H1 (cell line): ENCODE measurements at regions not wholly inside any gene's neighbourhood (a gene's known extent, or its start where the extent isn't known, plus 50 kb on each side); places are given as distances from the start of the nearest gene placed in this dataset.

Experiments
- CTCF ChIA-PET: fragments of 300-600 bp; sonication (Branson Sonifier 250); formaldehyde crosslinking; loops from one replicate; lab custom pipeline; 2021; ENCODE audit not compliant: partially characterized antibody; lab: Charles Lee
- POLR2A ChIA-PET: fragments of 300-600 bp; sonication (Branson Sonifier 250); formaldehyde crosslinking; loops from one replicate; lab custom pipeline; 2021; ENCODE audit warnings: inconsistent platforms; ENCODE audit not compliant: partially characterized antibody; lab: Charles Lee
- DNase-seq, 2 experiments: peaks; one replicate each; pipeline versions ENCODE4 v3.0.0 to v3.0.0-alpha.2; 2010 to 2022; ENCODE audit warnings: low spot score in 2 of 2, low read depth in 1 of 2, mixed read lengths in 1 of 2
- FAIRE-seq: peaks from 2 replicates; lab custom pipeline; 2011; peaks lifted over from hg19 to GRCh38; lab: Jason Lieb, UNC
- H2AFZ ChIP-seq: 2 replicates; pipeline ENCODE4 v1.8.1; 2012; ENCODE audit warnings: low read length, inconsistent platforms
- H2AK5ac ChIP-seq: 2 replicates; pipeline ENCODE4 v1.6.1; 2013; ENCODE audit warnings: low read depth, low read length
- H2BK120ac ChIP-seq: replicated peaks from 2 replicates; pipeline ENCODE3; 2013; ENCODE audit warnings: low read depth, low read length, inconsistent platforms
- H2BK12ac ChIP-seq: 2 replicates; pipeline ENCODE4 v1.6.1; 2013; ENCODE audit warnings: low read depth, low read length
- H2BK15ac ChIP-seq: 2 replicates; pipeline ENCODE4 v1.6.1; 2013; ENCODE audit warnings: low read length
- H2BK20ac ChIP-seq: 2 replicates; pipeline ENCODE4 v1.6.1; 2013; ENCODE audit warnings: low read length
- H2BK5ac ChIP-seq: 2 replicates; pipeline ENCODE4 v1.6.1; 2013; ENCODE audit warnings: low read depth, low read length
- H3K14ac ChIP-seq: 2 replicates; pipeline ENCODE4 v1.6.1; 2013; ENCODE audit warnings: inconsistent platforms; ENCODE audit not compliant: insufficient read length
- H3K18ac ChIP-seq: 2 replicates; pipeline ENCODE4 v1.6.1; 2013; ENCODE audit warnings: low read length; ENCODE audit errors: extremely low read depth
- H3K23ac ChIP-seq: 2 replicates; pipeline ENCODE4 v1.6.1; 2013; ENCODE audit warnings: inconsistent platforms; ENCODE audit not compliant: insufficient read length
- H3K23me2 ChIP-seq: 2 replicates; pipeline ENCODE4 v1.6.1; 2013; ENCODE audit warnings: low read depth, low read length
- H3K27ac ChIP-seq: 2 replicates; pipeline ENCODE4 v1.6.1; 2011; ENCODE audit warnings: low read depth, low read length, inconsistent platforms
- H3K27me3 ChIP-seq, 4 experiments: replicated peaks in 1 of 4; 1 replicate in 1 of 4; 2 replicates in 3 of 4; pipeline versions ENCODE4 v1.6.1 to v1.8.1; 2011 to 2013; ENCODE audit warnings: low read length in 3 of 4, mild to moderate bottlenecking in 3 of 4, inconsistent platforms in 2 of 4, mixed read lengths in 2 of 4, moderate library complexity in 1 of 4; ENCODE audit not compliant: control insufficient read depth in 3 of 4, insufficient read depth in 3 of 4; ENCODE audit errors: extremely low read depth in 1 of 4
- H3K36me3 ChIP-seq, 4 experiments: 2 replicates each; pipeline versions ENCODE4 v1.6.1 to v1.8.1; 2011 to 2013; ENCODE audit warnings: mild to moderate bottlenecking in 4 of 4, low read length in 3 of 4, moderate library complexity in 2 of 4, control low read depth in 1 of 4, inconsistent platforms in 1 of 4; ENCODE audit not compliant: insufficient read depth in 4 of 4, control insufficient read depth in 2 of 4
- H3K4ac ChIP-seq: replicated peaks from 2 replicates; pipeline ENCODE3; 2013; ENCODE audit warnings: low read length, low read depth, mixed read lengths, inconsistent platforms; ENCODE audit not compliant: insufficient read length
- H3K4me1 ChIP-seq, 4 experiments: replicated peaks in 1 of 4; 1 replicate in 1 of 4; 2 replicates in 3 of 4; pipeline versions ENCODE4 v1.6.1 to v1.8.1; 2011 to 2013; ENCODE audit warnings: low read length in 3 of 4, inconsistent platforms in 2 of 4, mixed read lengths in 1 of 4; ENCODE audit not compliant: insufficient read depth in 4 of 4, control insufficient read depth in 3 of 4
- H3K4me2 ChIP-seq, 2 experiments: 2 replicates each; pipeline versions ENCODE4 v1.6.1 to v1.8.1; 2011 to 2013; ENCODE audit warnings: low read depth in 2 of 2, low read length in 2 of 2, control low read depth in 1 of 2, inconsistent platforms in 1 of 2, mild to moderate bottlenecking in 1 of 2; ENCODE audit not compliant: insufficient read depth in 1 of 2
- H3K4me3 ChIP-seq, 4 experiments: fragments of 200-600, 300-600 bp in 1 of 4; sonication (generic), shearing (Covaris generic), sonication (Bioruptor Twin) in 1 of 4; 2 replicates each; pipeline versions ENCODE4 v1.5.1 to v1.8.1; 2011 to 2016; ENCODE audit warnings: low read length in 4 of 4, low read depth in 3 of 4, control low read depth in 2 of 4, inconsistent platforms in 2 of 4, mild to moderate bottlenecking in 2 of 4, mixed read lengths in 1 of 4, moderate library complexity in 1 of 4; ENCODE audit not compliant: insufficient read depth in 2 of 4; ENCODE audit errors: extremely low read depth in 1 of 4
- H3K56ac ChIP-seq: replicated peaks from 2 replicates; pipeline ENCODE3; 2013; ENCODE audit warnings: low read depth, mild to moderate bottlenecking, mixed read lengths, low read length, inconsistent platforms; ENCODE audit not compliant: insufficient read length
- H3K79me1 ChIP-seq: 2 replicates; pipeline ENCODE4 v1.6.1; 2013; ENCODE audit warnings: low read depth, low read length, control low read depth
- H3K79me2 ChIP-seq, 2 experiments: 2 replicates each; pipeline versions ENCODE4 v1.6.1 to v1.8.1; 2012 to 2013; ENCODE audit warnings: low read length in 2 of 2, mild to moderate bottlenecking in 2 of 2, inconsistent platforms in 1 of 2; ENCODE audit not compliant: insufficient read depth in 2 of 2, control insufficient read depth in 1 of 2
- H3K9ac ChIP-seq, 4 experiments: replicated peaks in 1 of 4; 1 replicate in 1 of 4; 2 replicates in 3 of 4; pipeline versions ENCODE4 v1.6.1 to v1.8.1; 2011 to 2013; ENCODE audit warnings: low read depth in 3 of 4, low read length in 3 of 4, control low read depth in 2 of 4, mild to moderate bottlenecking in 2 of 4, moderate library complexity in 2 of 4, inconsistent platforms in 1 of 4; ENCODE audit errors: extremely low read depth in 1 of 4
- H3K9me3 ChIP-seq, 2 experiments: 2 replicates each; pipeline versions ENCODE4 v1.6.1 to v1.8.1; 2012 to 2013; ENCODE audit warnings: mild to moderate bottlenecking in 2 of 2, moderate library complexity in 2 of 2, control low read depth in 1 of 2, inconsistent platforms in 1 of 2, low read depth in 1 of 2, low read length in 1 of 2, mixed read lengths in 1 of 2; ENCODE audit not compliant: insufficient read depth in 2 of 2
- H4K20me1 ChIP-seq, 2 experiments: replicated peaks in 1 of 2; 2 replicates each; pipeline versions ENCODE3 to v1.8.1; 2011 to 2013; ENCODE audit warnings: inconsistent platforms in 2 of 2, low read length in 2 of 2, mild to moderate bottlenecking in 1 of 2; ENCODE audit not compliant: insufficient read depth in 2 of 2, control insufficient read depth in 1 of 2
- H4K5ac ChIP-seq: 2 replicates; pipeline ENCODE4 v1.6.1; 2013; ENCODE audit warnings: low read length, low read depth, mixed read lengths, inconsistent platforms; ENCODE audit not compliant: insufficient read length
- H4K8ac ChIP-seq: 2 replicates; pipeline ENCODE4 v1.8.0; 2013; ENCODE audit warnings: mild to moderate bottlenecking, moderate library complexity, low read length, inconsistent platforms; ENCODE audit not compliant: insufficient read depth; ENCODE audit errors: extremely low read depth
- H4K91ac ChIP-seq: replicated peaks from 2 replicates; pipeline ENCODE3; 2013; ENCODE audit warnings: low read length, mixed read lengths, inconsistent platforms; ENCODE audit not compliant: insufficient read length
- ASH2L ChIP-seq: fragments of 200-600, 300-600 bp; sonication (generic); IDR thresholded peaks from one replicate; pipeline ENCODE4 v1.7.1; 2017; ENCODE audit warnings: low read length
- BACH1 ChIP-seq: IDR thresholded peaks from 2 replicates; pipeline ENCODE4 v1.6.1; 2012; ENCODE audit warnings: low read length, improper control_type of control experiment
- GABPA ChIP-seq: IDR thresholded peaks from 2 replicates; pipeline ENCODE4 v1.6.1; 2011; ENCODE audit warnings: mild to moderate bottlenecking, low read length, moderate library complexity, borderline replicate concordance; ENCODE audit not compliant: insufficient read depth
- GTF2F1 ChIP-seq: IDR thresholded peaks from 2 replicates; pipeline ENCODE4 v1.6.1; 2012; ENCODE audit warnings: low read depth, low read length, improper control_type of control experiment, borderline replicate concordance
- HDAC2 ChIP-seq, 2 experiments: fragments of 300-600 bp in 1 of 2; sonication (generic) in 1 of 2; IDR thresholded peaks; 2 replicates each; pipeline ENCODE4 v1.6.1; 2011 to 2012; ENCODE audit warnings: low read depth in 2 of 2, low read length in 2 of 2, mild to moderate bottlenecking in 2 of 2, moderate library complexity in 2 of 2, borderline replicate concordance in 1 of 2, inconsistent platforms in 1 of 2
- JUN ChIP-seq: IDR thresholded peaks from 2 replicates; pipeline ENCODE4 v1.6.1; 2011; ENCODE audit warnings: low read depth, mild to moderate bottlenecking, improper control_type of control experiment, low read length
- JUND ChIP-seq: IDR thresholded peaks from 2 replicates; pipeline ENCODE4 v1.6.1; 2011; ENCODE audit warnings: mild to moderate bottlenecking, improper control_type of control experiment, low read length
- POU5F1 ChIP-seq: IDR thresholded peaks from 2 replicates; pipeline ENCODE4 v1.6.1; 2011; ENCODE audit warnings: low read depth, mild to moderate bottlenecking, low read length, moderate library complexity
- SIRT6 ChIP-seq: IDR thresholded peaks from one replicate; pipeline ENCODE4 v1.7.1; 2012; ENCODE audit warnings: low read length, inconsistent platforms
- SP2 ChIP-seq: IDR thresholded peaks from 2 replicates; pipeline ENCODE4 v1.6.1; 2012; ENCODE audit warnings: mild to moderate bottlenecking, low read length, inconsistent platforms
- TCF12 ChIP-seq: IDR thresholded peaks from 2 replicates; pipeline ENCODE4 v1.6.1; 2011; ENCODE audit warnings: low read depth, mild to moderate bottlenecking, low read length
- WGBS, 2 experiments: shearing (Covaris generic) in 1 of 2; methylation state at CpG; one replicate each; pipeline versions ENCODE4 v1.1.6 to v1.1.7; 2013 to 2015; ENCODE audit warnings: low lambda C conversion rate in 2 of 2, mixed read lengths in 2 of 2, inconsistent platforms in 1 of 2, low coverage in 1 of 2, missing lambda C conversion rate in 1 of 2; ENCODE audit not compliant: insufficient replicate concordance in 2 of 2, insufficient coverage in 1 of 2, insufficient read length in 1 of 2; ENCODE audit errors: extremely low coverage in 1 of 2, missing lambda C conversion rate in 1 of 2; 5-methylcytosine and 5-hydroxymethylcytosine counted together

DNA sequence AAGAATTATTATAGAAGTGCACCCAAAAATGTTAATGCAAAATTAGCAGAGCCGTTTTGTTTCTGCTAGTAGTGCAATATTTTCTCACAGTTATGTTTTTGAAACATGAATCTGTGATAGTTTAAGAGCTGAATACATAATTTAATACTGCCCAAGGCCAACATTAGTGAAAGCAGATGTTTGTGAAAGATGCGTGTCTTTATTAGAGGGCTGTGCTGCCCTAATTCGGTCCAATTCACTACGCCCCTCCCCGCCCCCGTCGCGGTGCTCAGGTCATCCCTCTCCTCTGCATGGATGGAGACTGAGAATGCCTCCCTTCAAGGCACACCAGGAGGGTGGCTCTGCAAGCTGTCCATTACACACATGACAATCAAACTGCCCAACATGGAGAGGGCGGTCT lies 172.0 kb downstream of the TEX36 start:
- Histone ChIP-seq H3K9me3 (peaks cover 7 to 11% of the 10 kb centered on the region in 2 experiments; a peak in 3 of 4 replicates), H3K18ac (no peak overlapping the region), H2BK12ac (no peak overlapping the region)
- TF ChIP-seq TCF12: no peak
- no peak for TF ChIP-seq POU5F1
- TF ChIP-seq HDAC2 (IDR thresholded peaks at IDR 0.05; ENCODE audit: borderline replicate concordance in 1 of 2, low read depth in 2 of 2, low read length in 2 of 2): no peak
- TF ChIP-seq SP2: no peak
- no peak for TF ChIP-seq ASH2L
- no peak for TF ChIP-seq SIRT6
- TF ChIP-seq JUN: no peak
- TF ChIP-seq JUND: no peak
- TF ChIP-seq GTF2F1: no peak
- no peak for TF ChIP-seq BACH1
- TF ChIP-seq GABPA: no peak
- TF ChIP-seq, all 59 proteins: peak for 0
- Histone ChIP-seq H3K23me2 (no peaks in the 10 kb centered on the region), H3K27me3 (0 out of 7 replicates have a peak, but pooled peaks cover 0 to 3% (median 0%) of the 10 kb centered on the region in 4 experiments), H3K79me1 (no peaks in the 10 kb centered on the region), H2BK20ac (no peak overlapping the region), H3K36me3 (no peaks in the 10 kb centered on the region), H4K20me1 (no peaks in the 10 kb centered on the region), H3K9ac (no peak overlapping the region), H4K91ac (no peak overlapping the region), H4K8ac (no peak overlapping the region), H3K4me1 (peaks cover 0 to 17% (median 10%) of the 10 kb centered on the region in 4 experiments; a peak in 4 of 7 replicates), H4K5ac (no peak overlapping the region), H3K4me2 (no peak overlapping the region), H3K27ac (no peak overlapping the region), H2BK120ac (no peak overlapping the region), H2BK15ac (no peak overlapping the region), H3K79me2 (no peaks in the 10 kb centered on the region), H3K56ac (no peak overlapping the region), H2AK5ac (no peak overlapping the region), H3K14ac (no peak overlapping the region), H3K4ac (no peak overlapping the region), H2BK5ac (no peak overlapping the region), H2AFZ (no peak overlapping the region), H3K23ac (no peak overlapping the region), H3K4me3 (no peak overlapping the region)
- ChIA-PET CTCF (interaction anchor here (1.1 to 2.0 kb wide), 3 partner anchors 9 to 37 kb away, joined by 3 to 9 read pairs (median 5); no protein-coding TSS in a partner anchor), POLR2A (no interaction called here)
- DNase-seq (no peak), FAIRE-seq (no peak)
- WGBS, 2 experiments: 85% methylated on average over 9 of the region's 9 CpGs; no CpG with 5 or more reads in 1 of the 2 experiments
